WERI-Rb-1 (cell line): ENCODE measurements at regions not wholly inside any gene's neighbourhood (a gene's known extent, or its start where the extent isn't known, plus 50 kb on each side); places are given as distances from the start of the nearest gene placed in this dataset.

Experiments
- DNase-seq: peaks from one replicate; pipeline ENCODE4 v3.0.0-alpha.2; 2020
- H3K27ac ChIP-seq: fragments of 250-450 bp; sonication (Bioruptor Pico); 2 replicates; pipeline ENCODE4 v1.5.1; 2020; ENCODE audit warnings: mild to moderate bottlenecking, moderate library complexity
- H3K27me3 ChIP-seq: fragments of 250-450 bp; sonication (Bioruptor Pico); 2 replicates; pipeline ENCODE4 v1.5.1; 2021; ENCODE audit warnings: mild to moderate bottlenecking, low read depth, moderate library complexity; ENCODE audit not compliant: insufficient read depth, severe bottlenecking
- H3K36me3 ChIP-seq: fragments of 250-450 bp; sonication (Bioruptor Pico); 2 replicates; pipeline ENCODE4 v1.5.1; 2020; ENCODE audit warnings: mild to moderate bottlenecking, moderate library complexity
- H3K4me3 ChIP-seq: 2 replicates; pipeline ENCODE4 v1.5.1; 2011; ENCODE audit warnings: low read depth, mild to moderate bottlenecking, control low read depth, low read length
- H3K9me3 ChIP-seq: fragments of 250-450 bp; sonication (Bioruptor Pico); 2 replicates; pipeline ENCODE4 v1.5.1; 2021; ENCODE audit warnings: mild to moderate bottlenecking, moderate library complexity; ENCODE audit not compliant: severe bottlenecking
- CTCF ChIP-seq: IDR thresholded peaks from 2 replicates; pipeline ENCODE4 v1.5.1; 2011; ENCODE audit warnings: low read depth, mild to moderate bottlenecking, control low read depth, inconsistent platforms, low read length

DNA sequence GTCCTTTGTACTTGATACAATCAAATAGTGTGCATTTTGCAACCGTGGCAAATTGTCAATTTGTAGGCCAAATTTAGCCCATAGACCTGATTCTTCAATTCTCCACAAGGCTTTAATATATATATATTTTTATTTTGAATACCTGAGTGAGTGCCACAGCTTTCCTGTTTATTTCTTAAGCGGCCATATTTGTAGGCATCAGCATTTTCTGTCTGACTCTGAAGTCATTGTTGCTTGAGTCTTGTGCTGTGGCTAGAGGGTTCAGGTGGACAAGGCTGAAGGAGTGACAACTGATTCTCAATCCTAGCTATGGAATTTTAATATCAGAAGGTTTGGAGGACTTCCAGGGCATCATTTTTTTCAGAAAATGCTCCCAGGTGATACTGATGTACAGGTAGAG lies 75.6 kb upstream of the NAALADL2 start:
- Histone ChIP-seq H3K4me3 (no peak overlapping the region), H3K9me3 (no peaks in the 10 kb centered on the region), H3K36me3 (no peaks in the 10 kb centered on the region), H3K27me3 (no peaks in the 10 kb centered on the region), H3K27ac (no peak overlapping the region)
- TF ChIP-seq CTCF, result no peak
- DNase-seq, result no peak

DNA sequence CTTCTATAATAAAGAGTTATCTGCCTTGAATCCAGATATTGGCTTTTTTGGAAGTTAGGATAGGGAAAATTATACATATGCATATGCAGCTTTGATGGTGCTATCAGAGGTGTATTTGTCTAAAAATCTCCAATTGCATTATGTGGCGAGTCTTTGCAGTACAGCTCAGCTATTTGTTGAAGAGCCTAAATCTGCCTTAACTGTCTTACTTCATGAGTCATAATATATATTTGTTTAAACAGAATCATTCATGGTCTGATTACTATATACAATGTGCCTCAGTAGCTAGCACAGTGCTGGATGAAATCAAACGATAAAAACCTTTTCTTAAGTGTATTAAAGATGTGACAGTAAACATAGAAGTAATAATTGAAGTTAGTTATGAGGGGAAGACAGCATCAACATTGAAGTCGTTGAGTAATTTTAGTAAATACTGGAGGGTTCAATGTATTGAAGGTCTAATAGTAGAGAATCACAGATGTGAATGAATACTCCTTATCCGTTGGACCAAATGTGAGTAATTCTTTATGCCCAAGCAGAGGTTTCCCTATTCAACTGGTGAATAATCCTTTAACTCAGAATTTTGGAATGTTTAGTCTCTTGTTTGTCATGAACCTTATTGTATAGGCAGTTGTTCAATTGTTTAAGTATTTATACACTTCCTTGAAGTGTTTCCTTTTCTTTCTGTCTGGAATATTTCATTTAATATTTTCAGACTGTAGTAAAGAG lies 74.8 kb upstream of the NAALADL2 start:
- H3K27me3 ChIP-seq, result no peaks in the 10 kb centered on the region
- no peak for DNase-seq

DNA sequence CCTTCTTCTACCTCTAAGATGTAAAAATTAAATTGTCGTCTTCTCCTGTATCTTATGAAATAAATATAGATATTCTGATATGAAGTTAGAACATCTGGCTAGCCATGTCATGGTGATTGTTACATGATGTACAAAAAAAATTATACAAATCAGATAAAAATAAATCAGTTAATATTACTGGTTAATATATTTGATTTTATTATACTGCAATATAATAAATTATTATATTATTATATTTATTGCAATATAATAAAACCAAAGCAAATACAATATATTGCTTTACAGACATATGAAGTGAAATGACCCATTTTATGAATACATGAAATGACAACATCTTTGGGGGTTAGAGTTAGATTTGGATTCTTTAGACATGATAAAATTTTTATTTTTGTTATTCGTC lies 72.3 kb upstream of the NAALADL2 start:
- H3K36me3 ChIP-seq, result no peaks in the 10 kb centered on the region
- H3K27ac ChIP-seq, result no peak overlapping the region
- no peak for TF ChIP-seq CTCF
- no peak overlapping the region for H3K4me3 ChIP-seq
- H3K27me3 ChIP-seq, result no peaks in the 10 kb centered on the region
- no peaks in the 10 kb centered on the region for H3K9me3 ChIP-seq
- no peak for DNase-seq

More for the DNA sequence above, 74.8 kb upstream of the NAALADL2 start:
- no peaks in the 10 kb centered on the region for H3K9me3 ChIP-seq
- no peaks in the 10 kb centered on the region for H3K36me3 ChIP-seq
- H3K4me3 ChIP-seq, result no peak overlapping the region
- TF ChIP-seq CTCF, result no peak
- no peak overlapping the region for H3K27ac ChIP-seq

DNA sequence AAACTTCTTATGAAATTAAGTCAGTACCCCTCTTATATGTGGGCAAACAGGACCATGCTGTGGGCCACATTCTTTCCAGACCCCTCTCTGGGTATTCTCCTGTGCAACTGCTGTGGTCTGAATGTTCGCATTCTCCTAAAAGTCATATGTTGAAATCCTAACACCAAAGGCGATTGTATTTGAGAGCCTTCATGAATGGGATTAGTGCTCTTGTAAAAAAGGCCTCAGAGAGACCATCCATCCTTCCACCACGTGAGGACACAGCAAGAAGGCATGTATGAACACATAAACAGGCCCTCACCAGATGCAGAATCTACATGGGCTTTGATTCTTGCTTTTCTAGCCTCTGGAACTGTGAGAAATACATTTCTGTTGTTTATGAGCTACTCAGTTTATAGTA lies 68.0 kb upstream of the NAALADL2 start:
- no peak overlapping the region for H3K27ac ChIP-seq
- no peaks in the 10 kb centered on the region for H3K9me3 ChIP-seq
- H3K36me3 ChIP-seq, result no peaks in the 10 kb centered on the region
- no peak for TF ChIP-seq CTCF
- H3K27me3 ChIP-seq, result no peaks in the 10 kb centered on the region
- no peak overlapping the region for H3K4me3 ChIP-seq
- no peak for DNase-seq

GRCh38 chr3:174792864-174793263 lies 66.3 kb upstream of the NAALADL2 start:
- Histone ChIP-seq H3K4me3 (no peak overlapping the region), H3K27me3 (no peaks in the 10 kb centered on the region), H3K9me3 (no peaks in the 10 kb centered on the region), H3K27ac (no peak overlapping the region), H3K36me3 (no peaks in the 10 kb centered on the region)
- TF ChIP-seq CTCF, result no peak
- no peak for DNase-seq
